GM12873 (cell line): ENCODE measurements at regions not wholly inside any gene's neighbourhood (a gene's known extent, or its start where the extent isn't known, plus 50 kb on each side); places are given as distances from the start of the nearest gene placed in this dataset.

Source experiments
- CTCF ChIP-seq: IDR thresholded peaks from 2 replicates; pipeline ENCODE4 v1.5.1; 2012; ENCODE audit warnings: low read depth, mild to moderate bottlenecking, moderate library complexity, low read length, control low read depth; ENCODE audit not compliant: insufficient read depth; ENCODE audit errors: missing control alignments

- no peak for TF ChIP-seq CTCF
These were observed 1606.6 kb downstream of the SLITRK1 start for GRCh38 chr13:82275644-82276043.

- no peak for TF ChIP-seq CTCF
These were observed 1623.0 kb downstream of the SLITRK1 start for GRCh38 chr13:82259284-82259683.

GRCh38 chr13:82257790-82258507 lies 1624.3 kb downstream of the SLITRK1 start:
- TF ChIP-seq CTCF, result no peak

GRCh38 chr13:82248762-82249161 lies 1633.5 kb downstream of the SLITRK1 start:
- TF ChIP-seq CTCF, result no peak

- TF ChIP-seq CTCF, result no peak
These were observed 1636.4 kb downstream of the SLITRK1 start for GRCh38 chr13:82245860-82246259.

GRCh38 chr13:82224806-82225205 lies 1657.5 kb downstream of the SLITRK1 start:
- no peak for TF ChIP-seq CTCF

- TF ChIP-seq CTCF, result no peak
These were observed 1660.7 kb downstream of the SLITRK1 start for GRCh38 chr13:82221621-82222020.

GRCh38 chr13:82220641-82221040 lies 1661.6 kb downstream of the SLITRK1 start:
- TF ChIP-seq CTCF, result no peak
